WTC11 (cell line): ENCODE measurements at regions not wholly inside any gene's neighbourhood (a gene's known extent, or its start where the extent isn't known, plus 50 kb on each side); places are given as distances from the start of the nearest gene placed in this dataset.
"Not testable (repeated sequence)": the region's sequence is repeated elsewhere in the genome, so short reads cannot be mapped to it uniquely, and the experiment has no call there.

Source experiments
- ATAC-seq: fragments of 200-7000 bp; cut with Tn5 transposase; 2 replicates; pipeline ENCODE4 v1.10.0; 2021; ENCODE audit warnings: mild to moderate bottlenecking, moderate library complexity
- CTCF ChIA-PET: fragments of 300-600 bp; sonication (Branson Sonifier 250); formaldehyde crosslinking; loops from one replicate; lab custom pipeline; 2021; ENCODE audit warnings: antibody characterized with exemption; lab: Charles Lee
- POLR2A ChIA-PET: fragments of 350-600 bp; sonication (Branson Sonifier 250); formaldehyde crosslinking; loops from one replicate; lab custom pipeline; 2021; ENCODE audit warnings: antibody characterized with exemption; lab: Charles Lee
- DNase-seq: peaks from one replicate; pipeline ENCODE4 v3.0.0; 2021; ENCODE audit warnings: low spot score
- H3K27ac Mint-ChIP-seq: 2 replicates; pipeline ENCODE4 v1.8.0; 2021; ENCODE audit warnings: mixed read lengths
- H3K27me3 Mint-ChIP-seq: 2 replicates; pipeline ENCODE4 v1.8.0; 2021; ENCODE audit warnings: low read depth, mild to moderate bottlenecking, moderate library complexity, mixed read lengths
- H3K36me3 Mint-ChIP-seq: 2 replicates; pipeline ENCODE4 v1.8.0; 2021; ENCODE audit warnings: mixed read lengths
- H3K4me1 Mint-ChIP-seq: 2 replicates; pipeline ENCODE4 v1.8.0; 2022; ENCODE audit warnings: mixed read lengths
- H3K4me3 Mint-ChIP-seq: 2 replicates; pipeline ENCODE4 v1.8.0; 2021; ENCODE audit warnings: mild to moderate bottlenecking, moderate library complexity, mixed read lengths
- H3K9me3 Mint-ChIP-seq: 2 replicates; pipeline ENCODE4 v1.8.0; 2021; ENCODE audit warnings: mixed read lengths
- ESRRA ChIP-seq: sonication (generic); formaldehyde crosslinking; IDR thresholded peaks from 2 replicates; pipeline ENCODE4 v1.8.1; 2022; ENCODE audit warnings: mild to moderate bottlenecking, missing genetic modification reagents, borderline replicate concordance
- FOXJ3 ChIP-seq: sonication (generic); formaldehyde crosslinking; IDR thresholded peaks from 2 replicates; pipeline ENCODE4 v1.9.0; 2021; ENCODE audit warnings: missing genetic modification reagents, mild to moderate bottlenecking, borderline replicate concordance
- GTF2I ChIP-seq: fragments of 250-450 bp; sonication (Bioruptor Pico); conservative IDR thresholded peaks from 2 replicates; pipeline ENCODE4 v1.4.0; 2021; ENCODE audit warnings: mild to moderate bottlenecking
- MYBL2 ChIP-seq: sonication (generic); formaldehyde crosslinking; IDR thresholded peaks from 2 replicates; pipeline ENCODE4 v1.8.1; 2023; ENCODE audit warnings: mild to moderate bottlenecking, moderate library complexity, missing genetic modification reagents
- NFE2L1 ChIP-seq: sonication (generic); formaldehyde crosslinking; IDR thresholded peaks from 2 replicates; pipeline ENCODE4 v1.8.1; 2023; ENCODE audit warnings: missing genetic modification reagents
- NFYB ChIP-seq: sonication (generic); formaldehyde crosslinking; conservative IDR thresholded peaks from 2 replicates; pipeline ENCODE4 v1.8.0; 2022; ENCODE audit warnings: low read depth, missing genetic modification reagents
- NR2C2 ChIP-seq: sonication (generic); formaldehyde crosslinking; IDR thresholded peaks from 2 replicates; pipeline ENCODE4 v1.8.0; 2022; ENCODE audit warnings: mild to moderate bottlenecking, missing genetic modification reagents
- RELA ChIP-seq: sonication (generic); formaldehyde crosslinking; IDR thresholded peaks from 2 replicates; pipeline ENCODE4 v1.8.1; 2022; ENCODE audit warnings: missing genetic modification reagents, mild to moderate bottlenecking, borderline replicate concordance
- SOX15 ChIP-seq: fragments of 250-450 bp; sonication (Bioruptor Pico); IDR thresholded peaks from 2 replicates; pipeline ENCODE4 v1.9.0; 2021; ENCODE audit warnings: mild to moderate bottlenecking
- TCF7 ChIP-seq: sonication (generic); formaldehyde crosslinking; IDR thresholded peaks from 2 replicates; pipeline ENCODE4 v1.8.0; 2022; ENCODE audit warnings: mild to moderate bottlenecking, low read depth, missing genetic modification reagents, moderate library complexity
- TP53 ChIP-seq: sonication (generic); formaldehyde crosslinking; IDR thresholded peaks from 2 replicates; pipeline ENCODE4 v1.8.1; 2023; ENCODE audit warnings: mild to moderate bottlenecking, missing genetic modification reagents
- ZBTB43 ChIP-seq: sonication (generic); formaldehyde crosslinking; IDR thresholded peaks from 2 replicates; pipeline ENCODE4 v1.8.1; 2023; ENCODE audit warnings: mild to moderate bottlenecking, missing genetic modification reagents
- ZNF138 ChIP-seq: sonication (generic); formaldehyde crosslinking; conservative IDR thresholded peaks from 2 replicates; pipeline ENCODE4 v1.8.1; 2022; ENCODE audit warnings: mild to moderate bottlenecking, moderate library complexity, missing genetic modification reagents
- ZNF263 ChIP-seq: sonication (generic); formaldehyde crosslinking; IDR thresholded peaks from 2 replicates; pipeline ENCODE4 v1.8.1; 2022; ENCODE audit warnings: low read depth, mild to moderate bottlenecking, moderate library complexity, missing genetic modification reagents
- ZNF317 ChIP-seq: sonication (generic); formaldehyde crosslinking; IDR thresholded peaks from 2 replicates; pipeline ENCODE4 v1.8.1; 2023; ENCODE audit warnings: low read depth, mild to moderate bottlenecking, moderate library complexity, missing genetic modification reagents, borderline replicate concordance
- ZNF425 ChIP-seq: fragments of 250-450 bp; sonication (Bioruptor Pico); conservative IDR thresholded peaks from 2 replicates; pipeline ENCODE4 v1.9.0; 2021; ENCODE audit warnings: mild to moderate bottlenecking
- ZSCAN18 ChIP-seq: fragments of 250-450 bp; sonication (Bioruptor Pico); IDR thresholded peaks from 2 replicates; pipeline ENCODE4 v2.1.2; 2022; ENCODE audit warnings: mild to moderate bottlenecking, moderate library complexity

- TF ChIP-seq TCF7 (CRISPR knock-in tag) (no peak), NFYB (CRISPR knock-in tag) (no peak), ZSCAN18 (CRISPR knock-in tag) (no peak), ZBTB43 (CRISPR knock-in tag) (no peak)
Measured at GRCh38 chr12:30546121-30546520, 149.5 kb downstream of the IPO8 start (continued).

- H3K9me3 Mint-ChIP-seq = peaks cover 49% of the 10 kb centered on the region
- H3K27me3 Mint-ChIP-seq, DNase-seq, ATAC-seq, CTCF ChIA-PET, H3K27ac Mint-ChIP-seq, H3K4me1 Mint-ChIP-seq, POLR2A ChIA-PET, H3K4me3 Mint-ChIP-seq: not testable (repeated sequence)
- peak; percentile 75 for TF ChIP-seq ZNF317 (CRISPR knock-in tag)
- H3K36me3 Mint-ChIP-seq = peaks cover 13% of the 10 kb centered on the region
Measured at GRCh38 chr12:30544704-30545103, 151.0 kb downstream of the IPO8 start.

- Mint-ChIP-seq H3K36me3 (no peaks in the 10 kb centered on the region), H3K4me3 (no peak overlapping the region), H3K4me1 (peaks cover 17% of the 10 kb centered on the region), H3K27me3 (no peaks in the 10 kb centered on the region), H3K9me3 (peaks cover 22% of the 10 kb centered on the region), H3K27ac (no peak overlapping the region)
- no peak for DNase-seq
- ChIA-PET CTCF (interaction anchor here (1.1 kb wide), 1 partner anchor 158 kb away, joined by 3 read pairs; the partner anchor contains the start of gene IPO8), POLR2A (no interaction called here)
- no peak for TF ChIP-seq TP53 (CRISPR knock-in tag)
- TF ChIP-seq ZNF138 (CRISPR knock-in tag) = no peak
- no peak for TF ChIP-seq NR2C2
- TF ChIP-seq RELA = no peak
- no peak for TF ChIP-seq SOX15 (CRISPR knock-in tag)
- no peak for TF ChIP-seq ESRRA
- no peak for TF ChIP-seq MYBL2 (CRISPR knock-in tag)
- no peak for TF ChIP-seq ZSCAN18 (CRISPR knock-in tag)
- no peak for TF ChIP-seq GTF2I
- TF ChIP-seq FOXJ3 (CRISPR knock-in tag) = no peak
- no peak for TF ChIP-seq ZNF425 (CRISPR knock-in tag)
- TF ChIP-seq ZBTB43 (CRISPR knock-in tag) = no peak
- no peak for TF ChIP-seq ZNF263
- TF ChIP-seq NFE2L1 = no peak
- ATAC-seq = no peak
Measured at GRCh38 chr12:30537228-30537627, 158.4 kb downstream of the IPO8 start.
